ENCODE measurements at regions not wholly inside any gene's neighbourhood (a gene's known extent, or its start where the extent isn't known, plus 50 kb on each side); places are given as distances from the start of the nearest gene placed in this dataset.

DNA sequence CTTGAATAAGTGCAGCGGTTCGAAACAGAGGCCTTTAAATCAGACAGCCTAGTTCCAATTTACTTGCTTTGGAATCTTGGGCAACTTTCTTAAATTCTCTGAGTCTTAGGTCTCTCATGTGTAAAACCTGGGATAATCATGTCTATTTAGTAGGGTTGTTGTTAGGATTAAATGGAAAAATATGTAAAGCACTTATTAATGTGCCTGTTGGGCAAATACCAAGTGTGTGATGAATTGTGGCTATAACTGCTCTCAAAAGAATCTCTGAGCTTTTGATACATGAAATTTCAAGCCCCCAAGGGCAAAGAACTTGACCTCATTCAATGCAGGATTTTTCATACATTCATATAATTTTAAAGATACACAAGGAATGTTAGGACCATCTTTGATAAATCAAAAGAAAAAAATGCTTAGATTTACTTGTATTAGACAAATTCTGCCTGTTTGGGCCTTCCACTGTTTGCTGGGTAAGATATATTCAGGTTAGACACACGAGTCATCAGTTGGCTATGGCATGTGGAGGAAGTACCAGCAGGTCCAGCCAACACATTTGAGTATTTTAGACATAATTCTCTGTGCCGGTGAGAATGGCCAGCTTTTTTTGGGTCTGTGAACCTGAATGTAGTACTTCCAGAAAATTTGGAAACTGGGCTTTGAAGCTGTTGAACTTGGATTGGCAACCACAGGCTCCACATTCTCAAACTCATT is 241.4 kb upstream of the CNKSR2 start:
- TF ChIP-seq, protein P1, sequence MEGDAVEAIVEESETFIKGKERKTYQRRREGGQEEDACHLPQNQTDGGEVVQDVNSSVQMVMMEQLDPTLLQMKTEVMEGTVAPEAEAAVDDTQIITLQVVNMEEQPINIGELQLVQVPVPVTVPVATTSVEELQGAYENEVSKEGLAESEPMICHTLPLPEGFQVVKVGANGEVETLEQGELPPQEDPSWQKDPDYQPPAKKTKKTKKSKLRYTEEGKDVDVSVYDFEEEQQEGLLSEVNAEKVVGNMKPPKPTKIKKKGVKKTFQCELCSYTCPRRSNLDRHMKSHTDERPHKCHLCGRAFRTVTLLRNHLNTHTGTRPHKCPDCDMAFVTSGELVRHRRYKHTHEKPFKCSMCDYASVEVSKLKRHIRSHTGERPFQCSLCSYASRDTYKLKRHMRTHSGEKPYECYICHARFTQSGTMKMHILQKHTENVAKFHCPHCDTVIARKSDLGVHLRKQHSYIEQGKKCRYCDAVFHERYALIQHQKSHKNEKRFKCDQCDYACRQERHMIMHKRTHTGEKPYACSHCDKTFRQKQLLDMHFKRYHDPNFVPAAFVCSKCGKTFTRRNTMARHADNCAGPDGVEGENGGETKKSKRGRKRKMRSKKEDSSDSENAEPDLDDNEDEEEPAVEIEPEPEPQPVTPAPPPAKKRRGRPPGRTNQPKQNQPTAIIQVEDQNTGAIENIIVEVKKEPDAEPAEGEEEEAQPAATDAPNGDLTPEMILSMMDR (conservative IDR thresholded peaks at IDR 0.05; ENCODE audit: low read length) = no peak
- TF ChIP-seq EZH2phosphoT487 (IDR thresholded peaks at IDR 0.05; ENCODE audit: borderline replicate concordance, low read depth, low read length) = no peak

Data from OCI-LY7 (cell line).